ENCODE measurements at regions not wholly inside any gene's neighbourhood (a gene's known extent, or its start where the extent isn't known, plus 50 kb on each side); places are given as distances from the start of the nearest gene placed in this dataset.

- H3K9me3 ChIP-seq (replicated peaks; ENCODE audit: control insufficient read depth, insufficient read depth, low read depth, low read length): no peaks in the 10 kb centered on the region
- H3K4me3 ChIP-seq: no peak overlapping the region
- BruUV-seq (replicated peaks): no TSS peak
- H3K27me3 ChIP-seq (ENCODE audit: control insufficient read depth in 2 of 2, insufficient read depth in 2 of 2, low read length in 2 of 2): peaks cover 0 to 14% of the 10 kb centered on the region in 2 experiments; a peak in 2 of 5 replicates
- H3K4me1 ChIP-seq (replicated peaks in 1 of 2; ENCODE audit: control insufficient read depth in 2 of 2, insufficient read depth in 2 of 2, low read length in 2 of 2): no peaks in the 10 kb centered on the region
- TF ChIP-seq MCM3 (IDR thresholded peaks at IDR 0.05) (no peak), E4F1 (CRISPR knock-in tag; IDR thresholded peaks at IDR 0.05; ENCODE audit: borderline replicate concordance) (no peak), ZBTB26 (CRISPR knock-in tag; IDR thresholded peaks at IDR 0.05) (no peak), ZNF395 (CRISPR knock-in tag; IDR thresholded peaks at IDR 0.05) (no peak), ZNF830 (CRISPR knock-in tag; IDR thresholded peaks at IDR 0.05) (no peak), HDAC2 (IDR thresholded peaks at IDR 0.05) (no peak), ZNF23 (CRISPR knock-in tag; IDR thresholded peaks at IDR 0.05) (no peak)
- H3K27ac ChIP-seq (ENCODE audit: extremely low read depth, low read depth, low read length): no peak overlapping the region
- no peaks in the 10 kb centered on the region for H3K9me1 ChIP-seq (ENCODE audit: control insufficient read depth, insufficient read depth, low read length)
- H4K20me1 ChIP-seq (replicated peaks; ENCODE audit: control insufficient read depth, insufficient read depth, low read length): no peaks in the 10 kb centered on the region
- H3K4me2 ChIP-seq (ENCODE audit: insufficient read depth, low read length): no peak overlapping the region
- H3K36me3 ChIP-seq (ENCODE audit: control insufficient read depth, insufficient read depth, low read length): no peaks in the 10 kb centered on the region
- FAIRE-seq: no peak
- POLR2A ChIA-PET: no interaction called here
- DNase-seq (ENCODE audit: extremely low read depth in 1 of 4, low spot score in 3 of 4): no peak
- ATAC-seq: no peak
- 2% methylated on average over 3 of the region's 4 CpGs for WGBS (ENCODE audit: insufficient coverage, low coverage, missing lambda C conversion rate)
- in situ Hi-C loops (cut with MboI) (no loop called here), intact Hi-C loops (cut with micrococcal nuclease) (no loop called here)
- CTCF ChIA-PET (ENCODE audit: low intra/inter-chr PET ratio): no interaction called here
- no peak overlapping the region for H3K9ac ChIP-seq (ENCODE audit: insufficient read depth in 1 of 2, low read depth in 2 of 2, low read length in 2 of 2)
- H2AFZ ChIP-seq (ENCODE audit: low read depth, low read length): no peak overlapping the region
- no peaks in the 10 kb centered on the region for H3K79me2 ChIP-seq (ENCODE audit: control insufficient read depth, insufficient read depth, low read length)
Measured at GRCh38 chr2:216576616-216577015, 56.6 kb upstream of the IGFBP2 start.
